HG03378 (cell line): ENCODE measurements at regions not wholly inside any gene's neighbourhood (a gene's known extent, or its start where the extent isn't known, plus 50 kb on each side); places are given as distances from the start of the nearest gene placed in this dataset.

Source experiments
- ATAC-seq: cut with Tn5 transposase; IDR thresholded peaks from one replicate; pipeline ENCODE4 v1.9.1; 2021; ENCODE audit warnings: mild to moderate bottlenecking, moderate library complexity; ENCODE audit not compliant: unreplicated experiment

- no peak for ATAC-seq
These were observed 267.4 kb upstream of the ATP11B start for GRCh38 chr3:182525766-182526374.

- no peak for ATAC-seq
These were observed 265.6 kb upstream of the ATP11B start for GRCh38 chr3:182527745-182528144.

- ATAC-seq: no peak
These were observed 263.0 kb upstream of the ATP11B start for GRCh38 chr3:182530316-182530715.

GRCh38 chr3:182533394-182533793 lies 259.9 kb upstream of the ATP11B start:
- ATAC-seq: no peak

- no peak for ATAC-seq
These were observed 248.8 kb upstream of the ATP11B start for GRCh38 chr3:182544542-182544941.

- ATAC-seq: no peak
These were observed 231.0 kb upstream of the ATP11B start for GRCh38 chr3:182562274-182562673.

- ATAC-seq: no peak
These were observed 227.1 kb upstream of the ATP11B start for GRCh38 chr3:182565916-182566796.

GRCh38 chr3:182567700-182568099 lies 225.6 kb upstream of the ATP11B start:
- no peak for ATAC-seq

GRCh38 chr3:182568261-182568660 lies 225.0 kb upstream of the ATP11B start:
- no peak for ATAC-seq

GRCh38 chr3:182568876-182569275 lies 224.4 kb upstream of the ATP11B start:
- no peak for ATAC-seq

GRCh38 chr3:182570946-182571594 lies 222.2 kb upstream of the ATP11B start:
- ATAC-seq: no peak

- ATAC-seq: no peak
These were observed 217.4 kb upstream of the ATP11B start for GRCh38 chr3:182575941-182576340.

GRCh38 chr3:182583545-182583944 lies 209.8 kb upstream of the ATP11B start:
- no peak for ATAC-seq

GRCh38 chr3:182585532-182586150 lies 207.7 kb upstream of the ATP11B start:
- no peak for ATAC-seq

GRCh38 chr3:182592747-182593146 lies 200.6 kb upstream of the ATP11B start:
- no peak for ATAC-seq

- no peak for ATAC-seq
These were observed 196.5 kb upstream of the ATP11B start for GRCh38 chr3:182596676-182597410.

GRCh38 chr3:182597621-182598041 lies 195.7 kb upstream of the ATP11B start:
- ATAC-seq: no peak

GRCh38 chr3:182601597-182601996 lies 191.7 kb upstream of the ATP11B start:
- no peak for ATAC-seq

- no peak for ATAC-seq
These were observed 189.8 kb upstream of the ATP11B start for GRCh38 chr3:182603501-182603900.

GRCh38 chr3:182605882-182606611 lies 187.3 kb upstream of the ATP11B start:
- ATAC-seq: no peak
